DMS153 (cell line): ENCODE measurements at regions not wholly inside any gene's neighbourhood (a gene's known extent, or its start where the extent isn't known, plus 50 kb on each side); places are given as distances from the start of the nearest gene placed in this dataset.
"Not testable (repeated sequence)": the region's sequence is repeated elsewhere in the genome, so short reads cannot be mapped to it uniquely, and the experiment has no call there.

Source experiments
- DNase-seq: peaks from one replicate; lab custom pipeline; 2025; lab: John Stamatoyannopoulos, UW

GRCh38 chr5:158446761-158447160 lies 587.8 kb upstream of the CLINT1 start:
- DNase-seq = not testable (repeated sequence)

DNA sequence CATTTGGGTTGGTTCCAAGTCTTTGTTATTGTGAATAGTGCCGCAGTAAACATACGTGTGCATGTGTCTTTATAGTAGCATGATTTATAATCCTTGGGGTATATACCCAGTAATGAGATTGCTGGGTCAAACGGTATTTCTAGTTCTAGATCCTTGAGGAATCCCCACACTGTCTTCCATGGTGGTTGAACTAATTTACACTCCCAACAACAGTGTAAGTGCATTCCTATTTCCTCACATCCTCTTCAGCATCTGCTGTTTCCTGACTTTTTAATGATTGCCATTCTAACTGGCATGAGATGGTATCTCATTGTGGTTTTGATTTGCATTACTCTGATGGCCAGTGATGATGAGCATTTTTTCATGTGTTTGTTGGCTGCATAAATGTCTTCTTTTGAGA lies 580.3 kb upstream of the CLINT1 start:
- DNase-seq = not testable (repeated sequence)

- no peak for DNase-seq
Measured at GRCh38 chr5:158436271-158437065, 577.5 kb upstream of the CLINT1 start.

DNA sequence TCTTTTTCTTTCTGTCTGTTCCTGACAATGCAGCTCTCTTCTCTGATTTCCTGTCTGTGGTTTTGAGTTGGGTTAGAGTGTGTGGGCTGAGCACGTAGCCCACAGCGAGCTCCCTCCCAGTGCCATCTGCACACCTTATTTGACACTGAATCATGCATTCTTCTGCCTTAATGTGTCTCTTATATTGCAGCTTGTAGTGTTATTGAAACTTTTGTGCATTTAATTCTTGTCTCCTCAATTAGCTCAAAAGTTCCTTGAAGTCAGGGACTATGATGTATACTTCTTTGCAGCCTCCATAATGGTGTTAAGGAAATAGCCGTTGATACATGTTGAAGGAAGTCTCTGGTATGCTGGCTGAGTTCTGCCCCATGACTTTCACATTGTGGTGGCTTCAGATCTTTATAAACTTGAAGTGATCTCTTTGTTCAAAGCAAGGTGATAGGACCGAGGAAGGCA lies 576.2 kb upstream of the CLINT1 start:
- DNase-seq = no peak

DNA sequence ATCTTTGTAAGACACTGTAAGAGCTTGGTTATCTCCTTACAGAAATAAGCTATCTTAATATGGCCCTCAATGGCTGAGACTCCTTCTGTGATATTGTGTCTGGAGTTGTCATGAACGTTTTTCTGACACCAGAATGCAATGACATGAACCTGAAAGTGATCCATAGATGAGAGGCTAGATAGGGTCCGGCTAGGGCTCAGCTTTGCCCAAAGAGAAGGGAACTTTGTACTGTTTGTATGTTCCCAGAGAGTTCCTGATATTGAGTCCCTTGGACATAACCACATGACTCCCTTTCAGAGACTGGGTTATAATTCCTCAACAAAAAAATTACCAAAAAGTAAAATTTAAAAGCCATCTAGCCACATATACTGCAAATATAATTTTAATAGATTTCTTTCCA lies 575.8 kb upstream of the CLINT1 start:
- no peak for DNase-seq

DNA sequence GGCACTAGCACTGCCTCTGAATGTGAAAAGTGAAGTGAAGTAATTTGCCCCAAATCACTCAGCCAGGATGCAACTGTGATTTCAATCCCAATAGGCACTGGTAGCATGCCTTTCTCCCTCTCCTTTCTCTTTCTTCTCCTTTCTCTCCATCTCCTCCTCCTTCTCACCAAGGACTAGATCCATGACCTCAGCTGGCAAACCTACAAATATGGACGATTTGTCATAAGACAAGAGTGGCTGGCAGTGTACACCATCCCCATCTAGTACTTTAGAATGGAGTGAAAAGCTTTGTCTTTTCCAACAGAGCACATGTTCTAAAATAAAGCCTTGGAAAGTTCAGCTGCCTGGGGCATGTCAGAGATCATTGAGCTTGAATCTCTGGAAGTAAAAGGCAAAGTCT lies 574.7 kb upstream of the CLINT1 start:
- DNase-seq = no peak

- no peak for DNase-seq
Measured at GRCh38 chr5:158431369-158432029, 572.6 kb upstream of the CLINT1 start.

GRCh38 chr5:158430798-158431167 lies 571.8 kb upstream of the CLINT1 start:
- no peak for DNase-seq

DNA sequence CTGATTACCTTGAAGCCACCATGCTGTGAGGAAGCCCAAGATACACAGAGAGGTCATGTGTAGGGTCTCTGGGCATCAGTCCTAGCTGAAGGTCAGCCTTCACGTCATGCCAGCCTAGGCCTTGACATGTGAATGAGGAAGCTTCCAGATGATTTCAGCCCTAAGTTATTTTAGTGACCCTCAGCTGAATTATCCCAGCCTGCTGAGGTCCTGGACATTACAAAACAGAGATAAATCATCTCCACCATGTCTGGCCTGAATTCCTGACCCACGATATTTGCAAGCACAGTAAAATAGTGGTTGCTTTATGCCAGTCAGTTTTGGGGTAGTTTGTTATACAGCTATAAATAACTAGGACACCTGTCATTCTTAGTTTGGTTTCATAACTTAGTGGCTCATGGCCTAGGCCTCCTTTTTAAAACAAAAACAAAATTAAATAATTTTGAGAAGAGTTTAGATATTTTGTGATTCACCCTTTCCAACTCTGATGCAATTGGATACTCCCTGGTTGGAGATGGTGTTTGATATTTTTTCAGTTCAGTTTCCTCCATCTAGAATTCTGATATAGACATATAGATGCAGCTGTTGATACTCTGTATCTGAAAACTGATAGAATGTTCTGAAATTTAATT lies 571.3 kb upstream of the CLINT1 start:
- no peak for DNase-seq

DNA sequence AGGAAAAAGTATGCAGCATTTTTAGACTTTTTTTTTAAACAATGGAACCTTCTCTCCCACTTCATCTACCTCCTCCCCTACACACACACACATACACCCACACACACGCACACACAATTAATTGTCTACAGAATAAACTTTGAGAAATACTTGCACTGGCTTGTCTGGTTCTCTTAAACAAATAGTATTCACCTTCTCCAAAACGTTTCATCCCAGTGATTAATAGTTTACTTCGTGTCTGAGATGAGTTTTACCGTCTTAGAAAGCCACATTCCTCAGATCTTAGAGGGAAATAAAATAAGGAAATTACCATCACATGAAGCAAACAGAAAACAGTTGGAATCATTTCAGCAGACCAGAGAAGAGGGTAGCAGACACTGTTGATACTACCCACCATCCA lies 570.6 kb upstream of the CLINT1 start:
- no peak for DNase-seq

- no peak for DNase-seq
Measured at GRCh38 chr5:158423623-158424200, 564.8 kb upstream of the CLINT1 start.

- DNase-seq = no peak
Measured at GRCh38 chr5:158422653-158423515, 563.9 kb upstream of the CLINT1 start.

DNA sequence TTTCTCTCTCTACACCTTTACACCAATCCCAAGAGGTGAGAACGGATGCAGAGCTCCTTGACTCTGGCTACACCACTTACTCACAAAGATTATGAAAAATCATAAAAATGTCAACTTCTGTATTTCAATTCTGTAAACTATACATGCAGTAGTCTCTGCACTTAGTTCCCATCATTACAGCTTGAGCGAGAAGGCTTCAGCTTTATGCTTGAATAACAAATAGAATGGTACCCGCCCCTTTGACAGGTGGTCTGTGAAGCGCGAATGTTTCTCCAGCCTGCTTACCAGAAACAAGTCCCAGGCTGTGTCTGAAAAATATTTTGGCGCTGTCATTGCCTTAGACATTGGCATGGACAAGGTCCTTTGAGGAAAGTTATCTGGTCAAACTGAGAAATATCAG lies 562.4 kb upstream of the CLINT1 start:
- no peak for DNase-seq

- no peak for DNase-seq
Measured at GRCh38 chr5:158419186-158419585, 560.2 kb upstream of the CLINT1 start.

GRCh38 chr5:158414780-158415179 lies 555.8 kb upstream of the CLINT1 start:
- DNase-seq = no peak

GRCh38 chr5:158414333-158414762 lies 555.4 kb upstream of the CLINT1 start:
- DNase-seq = no peak

- DNase-seq = no peak
Measured at GRCh38 chr5:158413122-158413680, 554.3 kb upstream of the CLINT1 start.

DNA sequence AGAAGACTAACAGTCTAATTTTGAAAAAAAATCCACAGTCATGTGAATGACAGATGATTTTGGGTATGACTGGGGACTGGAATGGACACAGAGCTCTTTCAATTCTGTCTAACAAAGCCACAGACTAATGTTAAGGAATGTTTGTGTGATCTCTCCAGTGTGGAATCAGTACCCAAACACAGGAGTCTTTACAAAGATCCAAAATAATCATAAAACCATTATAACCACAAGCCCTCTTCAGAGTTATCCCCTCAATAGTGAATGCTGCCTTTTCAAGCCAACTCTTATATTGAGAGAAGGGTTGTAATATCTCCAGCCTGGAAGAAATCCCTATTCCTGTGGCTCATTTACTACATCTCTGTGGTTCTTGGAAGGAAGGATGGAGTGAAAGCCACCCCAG lies 552.0 kb upstream of the CLINT1 start:
- DNase-seq = no peak

DNA sequence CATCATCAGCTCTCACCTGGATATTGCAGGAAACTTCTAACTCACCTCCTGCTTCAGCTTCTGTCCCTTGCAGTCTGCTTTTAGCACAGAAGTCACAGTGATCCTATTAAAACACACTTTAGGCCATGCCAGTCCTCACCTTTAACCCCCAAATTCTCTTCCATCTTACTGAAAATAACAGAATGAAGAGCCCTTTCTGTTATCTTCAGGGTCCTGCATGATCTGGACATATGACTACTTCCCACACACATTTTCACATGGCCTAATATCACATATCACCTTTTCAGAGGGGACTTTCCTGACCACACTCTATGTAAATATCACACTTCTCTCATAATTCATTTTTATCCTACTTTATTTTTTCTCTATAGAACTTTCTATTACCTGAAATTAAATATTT lies 550.6 kb upstream of the CLINT1 start:
- DNase-seq = no peak

GRCh38 chr5:158407824-158408195 lies 548.9 kb upstream of the CLINT1 start:
- DNase-seq = no peak
